Inferior parietal cortex (tissue), 1 donor: ENCODE measurements at regions not wholly inside any gene's neighbourhood (a gene's known extent, or its start where the extent isn't known, plus 50 kb on each side); places are given as distances from the start of the nearest gene placed in this dataset.
"Not testable (repeated sequence)": the region's sequence is repeated elsewhere in the genome, so short reads cannot be mapped to it uniquely, and the experiment has no call there.

ENCODE experiments used
- DNase-seq: peaks from one replicate; pipeline ENCODE4 v3.0.0-alpha.2; 2016; ENCODE audit errors: extremely low spot score

DNA sequence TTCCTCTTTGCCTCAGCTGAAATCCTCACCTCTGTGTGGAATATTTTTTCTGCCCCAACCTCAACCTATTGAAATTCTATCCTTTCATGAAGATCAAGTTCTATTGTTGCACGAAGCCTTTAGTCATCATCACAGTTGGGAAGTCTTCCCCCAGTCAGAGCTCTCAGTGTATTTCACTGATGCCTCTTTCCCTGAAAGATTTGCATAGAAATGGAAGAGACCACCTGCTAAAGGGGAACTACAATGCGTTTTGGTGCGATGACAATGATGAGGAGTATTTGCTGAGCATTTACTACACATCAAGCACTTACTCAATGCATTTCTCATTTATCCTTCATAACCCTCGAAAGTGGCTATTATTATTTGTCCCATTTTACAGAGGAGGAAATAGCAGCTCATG lies 151.2 kb upstream of the KLF3 start:
- DNase-seq: no peak

DNA sequence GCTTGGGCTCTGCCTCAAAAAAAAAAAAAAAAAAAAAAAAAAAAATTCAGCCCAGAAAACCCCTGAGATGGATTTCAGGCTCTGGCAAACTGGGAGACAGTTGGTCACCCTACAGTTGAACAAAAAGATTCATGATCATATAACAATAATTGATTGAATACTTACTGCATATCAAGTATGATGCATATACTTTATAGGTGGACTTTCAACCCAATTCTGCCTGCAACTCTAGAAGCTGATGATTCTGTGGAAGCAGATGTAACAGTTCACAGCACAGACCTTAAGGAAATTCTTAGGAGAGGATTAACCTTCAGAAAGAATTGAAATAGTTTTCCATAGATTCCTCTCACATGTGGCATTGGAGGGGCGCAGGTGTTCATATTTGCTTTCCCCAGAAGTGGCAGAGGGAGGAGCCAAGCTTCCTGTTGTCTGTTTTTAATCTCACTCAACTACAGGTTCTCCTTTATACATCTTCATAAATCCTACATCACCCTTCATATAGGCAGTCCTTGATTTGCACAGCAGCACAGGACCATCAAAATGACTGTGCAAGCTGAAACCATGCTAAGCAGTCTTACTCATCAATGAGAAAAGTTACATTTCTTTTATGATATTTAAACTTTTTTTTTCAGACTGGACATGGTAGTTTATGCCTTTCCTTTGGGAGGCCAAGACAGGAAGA lies 149.4 kb upstream of the KLF3 start:
- DNase-seq: no peak

DNA sequence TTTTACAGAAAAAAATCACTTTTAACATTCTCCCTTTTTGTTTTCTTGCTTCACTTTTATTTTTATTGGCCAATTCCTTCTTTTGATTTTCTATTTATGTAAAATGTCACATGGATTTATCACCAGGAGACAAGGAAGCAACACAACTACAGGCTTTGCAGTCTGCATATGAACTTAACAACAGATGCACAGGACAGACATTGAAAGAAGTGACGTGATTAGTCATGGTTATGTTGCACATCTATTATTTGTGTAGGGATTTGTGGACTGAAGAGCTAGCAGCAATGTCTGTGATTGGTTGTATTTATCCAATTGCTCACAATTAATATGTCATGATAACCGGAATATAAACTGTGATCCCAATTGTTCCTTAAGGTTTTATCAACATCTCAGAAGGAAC lies 147.8 kb upstream of the KLF3 start:
- DNase-seq: no peak

GRCh38 chr4:38519666-38520065 lies 144.3 kb upstream of the KLF3 start:
- DNase-seq: no peak

GRCh38 chr4:38523054-38523453 lies 140.9 kb upstream of the KLF3 start:
- peak; percentile 7 for DNase-seq

- peak; percentile 25 for DNase-seq
These were observed 140.2 kb upstream of the KLF3 start for GRCh38 chr4:38523524-38524448.

DNA sequence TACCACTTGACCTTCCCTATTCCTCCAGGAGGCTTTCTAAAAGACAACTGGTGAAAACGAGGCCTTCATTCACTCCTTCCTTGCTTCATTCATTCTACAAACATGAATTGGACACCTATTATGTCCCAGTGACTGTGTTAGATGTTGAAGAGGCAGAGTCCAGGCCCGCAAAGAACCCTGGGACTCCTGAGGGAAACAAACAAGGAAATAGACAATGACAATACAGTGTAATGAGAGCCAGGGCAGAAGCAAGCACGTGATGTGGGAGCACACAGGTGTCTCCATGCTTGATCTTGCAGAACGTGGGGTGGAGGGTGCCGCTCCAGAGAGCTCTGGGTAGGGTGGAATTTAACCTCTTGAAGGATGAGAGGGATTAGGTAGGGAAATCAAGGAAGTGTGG lies 137.6 kb upstream of the KLF3 start:
- no peak for DNase-seq

- DNase-seq: peak; percentile 55
These were observed 134.5 kb upstream of the KLF3 start for GRCh38 chr4:38529189-38530115.

DNA sequence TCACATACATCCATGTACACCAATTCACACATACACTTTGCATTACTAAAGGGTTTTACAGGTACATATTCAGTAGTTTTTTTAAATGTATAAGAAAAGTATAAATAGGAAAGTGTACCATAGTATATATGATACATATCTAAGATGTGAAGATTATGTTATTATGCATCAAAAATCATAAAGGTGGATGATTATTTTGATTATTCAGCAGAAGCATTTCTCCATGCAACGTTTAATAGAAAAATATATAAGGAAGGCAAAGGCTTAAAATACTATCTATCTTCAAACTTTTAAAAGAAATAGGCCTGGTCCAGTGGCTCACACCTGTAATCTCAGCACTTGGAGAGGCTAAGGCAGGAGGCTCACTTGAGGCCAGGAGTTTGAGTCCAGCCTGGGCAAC lies 133.5 kb upstream of the KLF3 start:
- no peak for DNase-seq

DNA sequence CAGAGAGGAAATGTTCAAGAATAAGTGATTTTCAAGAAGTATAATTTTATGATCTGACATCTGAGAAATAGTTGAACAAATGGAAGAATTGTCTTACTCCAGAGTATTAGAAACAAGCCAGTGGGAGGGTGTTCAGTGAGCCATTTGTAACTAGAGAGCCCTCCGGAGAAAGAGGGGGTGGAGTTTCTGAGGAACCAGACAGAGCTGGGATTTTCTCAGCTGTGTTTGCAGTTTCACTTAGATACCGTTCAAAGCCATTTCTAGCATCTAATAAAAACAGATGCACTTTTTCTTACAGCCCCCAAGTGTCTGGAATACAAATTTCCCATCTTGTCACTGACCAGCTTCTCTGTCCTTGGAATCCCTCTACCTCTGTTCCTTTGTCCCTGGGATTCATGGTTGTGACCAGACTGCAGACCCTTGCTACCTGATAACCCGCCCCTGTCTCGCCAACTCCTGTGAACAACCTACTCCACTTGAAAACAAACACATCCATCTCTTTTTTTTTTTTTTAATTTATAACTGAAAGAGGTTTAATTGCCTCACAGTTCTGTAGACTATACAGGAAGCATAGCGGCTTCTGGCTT lies 132.8 kb upstream of the KLF3 start:
- DNase-seq: peak; percentile 11

DNA sequence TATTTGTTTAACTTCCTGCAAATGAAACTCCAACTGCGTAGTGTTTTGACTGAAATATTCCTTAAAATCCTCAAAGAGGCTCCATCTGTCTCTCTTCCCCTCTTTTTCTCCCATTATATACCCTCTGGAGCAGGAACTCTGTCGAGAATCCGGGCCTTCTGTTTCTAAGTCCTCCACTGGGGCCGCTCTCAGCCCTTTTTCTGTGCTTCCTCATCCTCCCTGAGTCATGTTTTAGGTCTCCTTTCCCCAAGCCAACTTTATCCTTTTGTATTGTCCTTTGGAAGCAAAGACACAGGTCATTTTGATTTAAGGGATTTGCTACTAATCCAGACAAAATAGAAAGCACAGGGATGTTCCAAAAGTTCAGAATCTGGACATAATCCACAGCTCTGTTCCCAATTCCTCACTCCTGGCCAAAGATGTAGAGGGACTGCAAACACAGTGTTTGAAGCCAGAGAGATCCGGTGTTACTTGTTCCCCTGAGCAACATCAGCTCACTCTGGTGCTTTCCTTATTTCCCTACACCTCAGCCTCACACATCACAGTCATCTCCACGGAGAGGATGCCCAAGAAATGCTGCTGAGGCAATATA lies 131.0 kb upstream of the KLF3 start:
- DNase-seq: no peak

- no peak for DNase-seq
These were observed 129.5 kb upstream of the KLF3 start for GRCh38 chr4:38534344-38535045.

- not testable (repeated sequence) for DNase-seq
These were observed 128.9 kb upstream of the KLF3 start for GRCh38 chr4:38535071-38535470.

DNA sequence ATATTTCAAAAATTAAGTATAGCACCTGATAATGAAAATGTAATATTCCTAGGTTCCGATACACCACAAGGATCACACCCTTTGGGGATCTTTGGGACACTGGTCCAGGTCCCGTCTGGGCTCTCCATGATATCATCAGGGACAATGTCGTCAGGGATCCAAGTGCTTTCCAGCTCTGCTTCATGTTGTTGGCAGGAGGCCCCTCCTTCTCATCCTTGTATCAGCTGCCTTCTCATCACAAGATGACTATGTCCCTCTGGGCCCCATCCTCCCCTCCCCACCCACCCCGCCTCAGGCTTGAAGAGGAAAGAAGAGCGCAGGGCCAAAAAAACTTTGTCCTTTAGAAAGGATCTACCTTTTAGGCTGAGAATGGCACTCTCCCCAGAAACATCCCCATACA lies 128.3 kb upstream of the KLF3 start:
- DNase-seq: no peak

GRCh38 chr4:38536716-38537115 lies 127.3 kb upstream of the KLF3 start:
- DNase-seq: no peak

GRCh38 chr4:38537666-38538065 lies 126.3 kb upstream of the KLF3 start:
- DNase-seq: no peak

DNA sequence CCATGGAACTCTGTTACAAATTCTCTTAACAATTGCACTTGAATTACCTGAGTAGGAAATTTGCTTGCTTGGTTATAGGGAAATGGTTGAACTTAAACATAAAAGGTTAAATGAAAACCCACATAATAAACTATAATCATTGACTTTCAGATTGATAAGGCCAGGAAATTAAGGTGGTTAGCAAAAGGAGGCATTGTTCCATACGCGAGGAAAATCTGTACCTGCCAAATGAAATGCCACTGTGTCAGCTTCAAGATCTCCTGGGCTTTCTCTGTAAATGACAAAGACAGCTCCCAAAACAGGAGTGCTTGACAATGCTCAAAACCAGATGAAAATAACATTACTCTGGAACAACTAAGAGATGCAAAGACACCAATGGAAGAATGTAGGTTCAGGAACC lies 125.5 kb upstream of the KLF3 start:
- no peak for DNase-seq

- DNase-seq: no peak
These were observed 124.5 kb upstream of the KLF3 start for GRCh38 chr4:38539501-38539900.

DNA sequence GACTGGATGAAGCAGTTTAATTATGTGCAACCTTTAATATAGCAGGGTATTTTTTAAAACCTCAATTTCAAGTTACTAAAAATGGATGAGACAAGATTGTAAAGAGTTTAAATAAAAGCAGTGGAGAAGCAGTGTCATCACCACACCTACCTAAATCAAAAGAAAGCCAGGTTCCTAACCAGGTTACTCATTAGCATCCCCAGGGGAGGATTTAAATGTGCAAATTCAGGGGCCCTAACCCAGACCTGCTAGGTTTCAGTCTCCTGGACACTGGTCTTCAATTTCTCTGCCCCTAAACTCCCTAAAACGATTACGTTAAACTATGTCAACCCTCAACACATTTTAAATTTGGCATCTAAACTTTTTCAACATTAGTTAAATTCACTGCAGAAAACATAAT lies 116.9 kb upstream of the KLF3 start:
- no peak for DNase-seq

GRCh38 chr4:38548256-38548655 lies 115.7 kb upstream of the KLF3 start:
- no peak for DNase-seq

- no peak for DNase-seq
These were observed 104.6 kb upstream of the KLF3 start for GRCh38 chr4:38559374-38559773.
